RPMI8226 (cell line): ENCODE measurements at regions not wholly inside any gene's neighbourhood (a gene's known extent, or its start where the extent isn't known, plus 50 kb on each side); places are given as distances from the start of the nearest gene placed in this dataset.
A peak's percentile ranks its signal among the peaks of the same experiment; 100 is the strongest.

Experiments used
- DNase-seq: peaks from one replicate; pipeline ENCODE4 v3.0.0-alpha.2; 2015

GRCh38 chr21:15119486-15119885, 54.7 kb upstream of the NRIP1 start:
- no peak for DNase-seq

DNA sequence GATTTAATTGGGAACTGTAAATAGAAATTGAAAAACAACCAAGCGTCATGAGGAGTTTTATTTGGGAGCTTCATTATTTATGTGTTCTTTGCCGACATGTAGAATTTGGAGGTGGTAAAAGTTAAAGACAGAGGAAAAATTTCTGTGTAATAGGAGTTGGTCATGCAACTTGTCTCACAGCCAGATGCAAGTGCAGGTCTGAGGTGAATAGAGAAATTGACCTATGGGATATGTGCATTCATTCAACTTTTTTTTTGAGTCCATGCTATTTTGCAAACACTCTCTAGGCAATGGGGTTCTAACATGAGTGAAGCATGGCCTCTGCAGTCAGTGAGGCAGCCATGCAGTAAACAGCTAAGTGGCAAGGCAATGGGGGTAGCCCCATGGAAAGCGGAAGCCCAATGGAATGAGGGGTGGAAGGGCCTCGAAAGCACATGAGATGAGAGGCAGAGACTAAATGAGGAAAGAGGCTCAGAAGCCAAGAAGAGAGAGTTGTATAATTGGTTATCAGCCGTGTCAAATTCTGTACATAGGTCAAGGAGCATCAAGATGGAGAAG, 56.4 kb upstream of the NRIP1 start:
- peak; percentile 43 for DNase-seq

- DNase-seq, result peak; percentile 84
Measured at GRCh38 chr21:15121655-15122120, 56.9 kb upstream of the NRIP1 start.

DNA sequence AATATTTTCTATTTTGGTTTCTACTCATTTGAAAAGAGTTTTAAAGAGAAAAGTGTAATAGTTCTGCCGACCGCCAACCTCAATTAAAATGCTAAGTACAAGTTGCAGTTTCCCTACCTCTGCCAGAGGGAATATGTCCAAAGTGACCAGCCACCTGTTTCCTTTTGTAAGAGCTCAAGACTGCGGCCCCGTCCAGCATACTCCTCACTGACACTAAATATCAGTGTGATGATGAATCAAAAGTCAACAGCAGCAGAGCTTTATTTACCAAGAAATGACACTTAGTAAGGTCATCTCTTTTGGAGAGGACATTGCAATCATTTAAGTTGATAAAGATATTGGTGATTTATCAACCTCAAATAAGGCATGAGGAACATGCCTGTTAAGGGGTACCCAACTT, 57.4 kb upstream of the NRIP1 start:
- peak; percentile 77 for DNase-seq

- DNase-seq, result no peak
Measured at GRCh38 chr21:15124731-15125130, 59.9 kb upstream of the NRIP1 start.

DNA sequence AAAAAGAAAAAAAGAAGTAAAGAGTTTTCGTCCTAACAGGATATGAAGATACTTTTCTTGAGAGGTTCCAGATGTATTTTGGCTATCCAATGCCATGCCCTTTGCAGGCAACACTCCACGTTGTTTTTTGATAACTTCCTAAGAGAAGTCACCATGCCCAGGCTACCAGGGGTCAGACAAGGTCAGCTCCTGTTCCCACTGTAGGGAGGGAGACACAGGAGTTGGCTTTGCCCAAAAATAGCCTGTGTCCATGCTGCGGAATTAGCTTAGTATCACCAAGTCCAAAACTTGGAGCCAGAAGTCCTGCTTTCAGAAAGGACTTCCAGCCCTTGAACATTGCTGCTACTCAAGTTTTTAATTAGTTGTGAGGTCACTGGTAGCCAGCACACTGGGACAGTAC, 62.1 kb upstream of the NRIP1 start:
- no peak for DNase-seq

DNA sequence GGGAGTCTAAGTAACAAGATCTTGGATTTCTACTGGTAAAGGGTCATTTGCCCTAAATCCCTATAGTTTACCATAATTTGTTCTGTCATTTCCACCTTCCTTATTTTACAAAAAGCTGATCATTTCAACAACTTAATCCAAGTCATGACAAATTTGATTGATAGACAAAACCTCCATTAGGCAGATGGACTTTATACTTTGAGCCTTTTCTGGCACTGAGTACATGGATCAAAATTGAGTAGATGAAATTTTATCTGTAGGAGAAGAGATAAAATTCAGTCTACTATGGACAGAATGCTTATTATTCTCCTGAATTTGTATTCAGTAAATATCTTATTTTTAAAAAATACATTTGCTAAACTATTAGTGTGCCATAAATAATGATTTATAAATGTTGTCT, 62.6 kb upstream of the NRIP1 start:
- no peak for DNase-seq

GRCh38 chr21:15128267-15128666, 63.5 kb upstream of the NRIP1 start:
- DNase-seq, result peak; percentile 35

GRCh38 chr21:15128714-15129113, 63.9 kb upstream of the NRIP1 start:
- peak; percentile 33 for DNase-seq

GRCh38 chr21:15130326-15130725, 65.5 kb upstream of the NRIP1 start:
- no peak for DNase-seq

DNA sequence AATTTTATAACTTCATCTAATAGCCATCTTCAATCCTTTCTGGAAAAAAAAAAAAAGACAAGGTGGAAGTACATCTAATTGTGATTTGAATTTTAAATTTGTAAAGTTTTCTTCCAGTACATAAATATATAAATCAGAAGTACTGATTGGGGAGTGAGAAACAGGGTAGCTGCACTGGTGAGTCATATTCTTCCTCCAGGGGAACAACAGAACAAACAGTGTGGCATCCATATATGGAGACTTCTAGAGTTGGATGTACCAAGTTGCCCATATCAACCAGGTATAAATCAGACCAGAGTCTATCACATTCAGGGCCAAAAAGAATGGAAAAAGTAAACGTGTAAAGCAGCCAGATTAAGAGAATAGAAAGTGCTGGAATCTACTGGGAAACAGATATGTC, 66.0 kb upstream of the NRIP1 start:
- DNase-seq, result no peak

DNA sequence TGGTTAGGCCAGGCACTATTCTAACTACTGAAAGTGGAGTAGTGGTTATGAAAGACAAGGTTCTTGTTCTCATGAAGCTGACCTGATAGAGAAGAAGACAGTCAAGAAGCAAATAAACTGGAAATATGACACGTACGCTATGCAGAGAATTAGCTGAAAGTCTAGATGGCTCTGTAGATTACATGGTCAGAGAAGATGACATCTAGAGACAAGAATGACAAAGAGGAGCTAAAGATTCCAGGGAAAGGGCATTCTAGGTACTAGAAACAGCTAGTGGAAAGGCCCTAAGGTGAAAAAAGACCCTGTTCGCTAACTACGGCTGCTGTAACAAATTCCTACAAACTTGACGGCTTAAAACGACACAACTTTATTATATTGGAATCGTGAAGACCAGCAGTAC, 68.0 kb upstream of the NRIP1 start:
- no peak for DNase-seq

- DNase-seq, result peak; percentile 21
Measured at GRCh38 chr21:15134701-15135470, 70.1 kb upstream of the NRIP1 start.

DNA sequence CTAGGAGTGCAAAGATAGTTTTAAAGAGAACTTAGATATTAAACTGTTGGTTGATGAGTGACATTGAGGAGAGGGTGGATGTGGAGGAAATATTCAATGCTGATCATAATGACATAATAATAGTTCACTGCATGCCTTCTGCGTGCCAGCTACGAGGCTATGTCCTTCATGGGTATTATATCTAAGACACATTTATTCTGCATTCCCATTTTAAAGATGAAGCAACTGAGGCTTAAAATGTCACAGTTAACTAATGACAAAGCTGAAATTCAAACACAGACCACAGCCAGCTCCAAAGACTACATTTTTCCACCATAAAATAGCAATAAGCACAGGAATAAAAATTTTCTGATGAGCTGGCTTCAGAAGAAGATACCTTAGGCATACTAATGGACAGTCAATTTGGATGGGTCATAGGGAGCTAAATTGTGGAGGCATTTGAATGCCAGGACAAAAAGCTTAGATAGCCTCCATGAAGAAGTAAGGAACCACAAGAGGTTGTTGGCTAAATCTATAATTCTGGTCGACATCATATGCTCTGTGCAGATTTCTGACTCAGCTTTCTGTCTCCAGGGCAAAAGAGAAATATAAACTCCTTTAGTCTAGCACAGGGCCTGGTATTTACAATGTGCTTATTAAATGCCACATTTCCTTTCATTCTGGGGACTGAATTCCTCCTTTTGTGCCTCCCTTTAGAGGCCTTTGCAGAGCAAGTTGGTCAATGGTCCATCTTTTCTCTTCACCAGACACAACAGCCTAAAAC, 71.2 kb upstream of the NRIP1 start:
- DNase-seq, result no peak

GRCh38 chr21:15138490-15138889, 73.7 kb upstream of the NRIP1 start:
- DNase-seq, result peak; percentile 86

DNA sequence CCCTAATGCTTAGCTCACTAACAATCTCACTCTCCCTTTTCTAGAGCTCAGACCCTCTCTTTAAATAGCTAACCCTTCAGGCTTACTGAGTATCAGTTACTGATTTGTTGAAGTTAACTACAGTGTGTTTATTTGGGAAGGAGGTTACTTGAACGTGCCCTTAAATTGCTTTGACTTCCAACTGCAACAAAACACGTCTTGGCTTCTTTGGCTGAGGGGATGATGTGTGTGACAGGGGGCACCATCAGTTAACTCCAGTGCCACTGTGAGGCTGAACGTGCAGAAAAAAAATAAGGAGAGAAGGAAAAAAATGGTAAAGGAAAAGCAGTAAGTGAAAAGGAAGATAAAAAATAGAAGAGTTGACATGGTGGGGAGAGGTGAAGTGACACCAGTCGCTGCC, 75.1 kb upstream of the NRIP1 start:
- no peak for DNase-seq

DNA sequence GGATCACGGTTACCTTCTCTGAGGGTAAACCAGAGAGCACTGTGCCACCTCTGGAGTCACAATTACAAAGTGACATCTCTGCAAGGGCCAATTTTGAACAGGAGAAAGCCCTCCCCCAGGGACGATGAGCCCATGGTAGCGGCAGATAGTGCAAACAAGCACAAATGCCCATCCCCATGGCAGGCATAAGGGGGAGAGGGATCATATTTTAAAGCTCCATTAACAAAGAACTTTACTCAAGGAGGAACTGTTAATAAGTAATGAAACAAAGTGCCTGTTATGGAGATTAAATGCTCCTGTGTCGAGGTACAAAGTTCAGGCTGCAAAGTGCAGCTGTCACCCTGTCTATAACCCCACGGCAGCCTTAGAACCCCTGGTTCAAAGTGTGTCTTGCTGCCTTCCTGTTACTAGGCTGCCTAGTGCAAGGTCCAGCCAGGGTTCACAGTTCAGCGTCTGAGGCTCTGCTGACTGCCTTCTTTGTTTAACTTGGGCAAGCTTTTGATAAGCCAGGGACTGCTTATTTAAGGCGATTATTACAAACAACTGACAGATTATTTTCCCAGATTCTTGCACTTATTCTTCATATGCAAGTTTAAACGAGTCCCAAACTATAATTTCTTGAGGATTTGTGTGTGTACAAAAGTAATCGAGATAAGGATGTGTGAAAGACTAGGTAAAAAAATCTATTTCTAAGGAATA, 75.7 kb upstream of the NRIP1 start:
- peak; percentile 66 for DNase-seq

DNA sequence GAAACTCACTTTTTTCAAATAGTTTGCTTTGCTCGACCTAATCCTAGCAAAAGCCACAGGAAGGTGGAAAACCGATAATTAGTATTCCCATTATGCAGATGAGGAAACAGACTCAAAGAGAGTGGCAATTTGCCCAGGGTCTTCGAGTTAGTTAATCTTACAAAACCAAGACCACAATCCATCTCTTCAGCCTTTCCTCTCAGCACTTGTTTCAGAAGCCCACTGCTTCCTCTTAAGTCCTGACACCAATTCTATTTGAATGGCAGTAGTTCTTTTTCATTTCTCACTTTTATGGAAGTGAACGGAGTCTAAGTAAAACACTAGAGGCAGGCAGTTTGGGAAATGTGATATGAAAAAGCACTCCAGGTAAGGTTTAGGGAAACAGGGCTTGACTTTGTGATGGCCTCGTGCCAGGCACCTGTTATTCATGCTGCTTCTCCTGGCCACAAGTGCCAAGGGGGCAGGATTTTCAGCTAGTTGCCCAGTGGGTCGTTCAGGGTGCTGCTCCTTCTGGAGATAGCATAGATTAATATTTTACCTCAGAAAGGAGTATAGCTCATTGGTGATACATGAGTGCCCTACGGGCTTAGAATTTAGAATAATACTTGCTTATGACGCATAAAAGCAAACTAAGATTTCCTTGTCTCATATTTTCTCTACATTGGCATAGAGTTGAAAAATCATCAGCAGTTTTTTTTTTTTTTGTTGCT, 76.6 kb upstream of the NRIP1 start:
- peak; percentile 74 for DNase-seq

- DNase-seq, result no peak
Measured at GRCh38 chr21:15144026-15144425, 79.2 kb upstream of the NRIP1 start.

GRCh38 chr21:15148437-15148836, 83.6 kb upstream of the NRIP1 start:
- DNase-seq, result no peak

DNA sequence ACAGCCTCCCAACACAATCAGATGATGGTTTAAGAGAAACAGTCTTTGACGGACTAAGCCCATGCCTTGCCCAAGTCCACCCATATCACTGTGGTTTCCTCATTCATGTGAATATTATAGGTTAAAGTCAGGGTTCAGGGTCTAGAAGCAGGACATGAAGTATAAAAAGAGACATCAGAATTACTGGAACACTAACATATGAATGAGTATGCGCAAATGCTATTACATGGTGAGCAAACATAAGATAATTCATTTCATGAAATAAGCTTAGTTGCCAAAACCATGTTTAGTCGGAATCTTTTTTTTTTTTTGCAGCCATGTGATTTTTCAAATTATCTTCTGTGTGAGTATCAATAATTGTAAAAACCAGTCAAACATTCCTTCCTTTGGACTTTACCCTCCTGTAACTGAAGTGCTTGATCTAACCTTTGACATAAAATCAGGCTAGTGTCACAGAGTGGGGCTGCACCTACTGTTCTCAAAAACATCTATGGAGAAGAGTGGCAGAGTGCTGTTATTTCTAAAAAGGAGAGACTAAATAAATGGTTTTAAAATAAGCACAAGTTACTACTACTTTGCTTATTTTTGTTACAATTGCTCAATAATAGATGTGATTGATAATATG, 84.9 kb upstream of the NRIP1 start:
- no peak for DNase-seq

DNA sequence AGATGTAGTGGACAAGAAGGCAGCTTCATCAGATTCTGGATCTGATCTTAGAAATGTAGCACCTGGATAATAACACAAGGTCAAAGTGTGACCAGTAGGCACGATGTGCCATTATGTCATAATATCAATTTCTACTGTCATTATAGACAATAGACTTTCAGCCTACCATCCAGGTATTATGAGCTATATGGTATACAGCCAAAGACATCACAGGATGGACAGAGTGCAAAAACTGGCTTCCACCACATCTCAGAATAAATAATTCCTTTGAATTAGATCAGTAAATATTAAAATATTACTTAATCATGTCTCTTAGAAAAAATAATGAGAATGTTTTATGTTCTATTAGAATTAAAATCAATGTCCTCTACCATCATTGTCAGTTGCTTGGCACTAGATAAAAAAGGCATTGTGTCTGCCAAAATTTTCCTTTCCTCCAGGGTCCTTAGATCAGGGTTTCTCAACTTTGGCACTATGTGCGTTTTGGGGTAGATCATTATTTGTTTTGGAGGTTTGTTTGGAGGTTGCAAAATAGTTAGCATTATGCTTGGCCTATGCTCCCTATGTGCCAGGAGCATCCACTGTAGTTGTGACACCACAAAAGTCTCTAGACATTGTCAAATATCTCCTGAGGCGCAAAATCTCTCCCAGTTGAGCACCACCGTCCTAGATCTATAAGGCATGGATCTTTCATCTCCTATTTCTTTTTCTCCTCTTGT, 86.7 kb upstream of the NRIP1 start:
- DNase-seq, result no peak
